ENCODE measurements at regions not wholly inside any gene's neighbourhood (a gene's known extent, or its start where the extent isn't known, plus 50 kb on each side); places are given as distances from the start of the nearest gene placed in this dataset.

- no peak for TF ChIP-seq CTCF (IDR thresholded peaks at IDR 0.05; ENCODE audit: poor library complexity, severe bottlenecking)
- no peaks in the 10 kb centered on the region for H3K36me3 ChIP-seq (ENCODE audit: low read depth)
- H3K9me3 ChIP-seq (ENCODE audit: severe bottlenecking) = no peaks in the 10 kb centered on the region
- no peaks in the 10 kb centered on the region for H3K4me1 ChIP-seq (ENCODE audit: insufficient read depth, poor library complexity, severe bottlenecking)
- ATAC-seq (ENCODE audit: low read depth) = no peak
- no peaks in the 10 kb centered on the region for H3K27me3 ChIP-seq (ENCODE audit: insufficient read depth, poor library complexity, severe bottlenecking)
- no peak overlapping the region for H3K27ac ChIP-seq (ENCODE audit: poor library complexity, severe bottlenecking)
- H3K4me3 ChIP-seq (ENCODE audit: severe bottlenecking) = no peak overlapping the region
- no peak for DNase-seq (ENCODE audit: low spot score)
Observed at GRCh38 chr5:160968480-160968879, 116.5 kb upstream of the ATP10B start.

- TF ChIP-seq CTCF (IDR thresholded peaks at IDR 0.05; ENCODE audit: poor library complexity, severe bottlenecking) = no peak
- ATAC-seq (ENCODE audit: low read depth) (no peak), DNase-seq (ENCODE audit: low spot score) (no peak)
- Histone ChIP-seq H3K4me1 (ENCODE audit: insufficient read depth, poor library complexity, severe bottlenecking) (peaks cover 3% of the 10 kb centered on the region), H3K27me3 (ENCODE audit: insufficient read depth, poor library complexity, severe bottlenecking) (no peaks in the 10 kb centered on the region), H3K27ac (ENCODE audit: poor library complexity, severe bottlenecking) (no peak overlapping the region), H3K9me3 (ENCODE audit: severe bottlenecking) (no peaks in the 10 kb centered on the region), H3K36me3 (ENCODE audit: low read depth) (no peaks in the 10 kb centered on the region), H3K4me3 (ENCODE audit: severe bottlenecking) (no peak overlapping the region)
Observed at GRCh38 chr5:160966921-160967320, 114.9 kb upstream of the ATP10B start.

- Histone ChIP-seq H3K9me3 (ENCODE audit: severe bottlenecking) (no peaks in the 10 kb centered on the region), H3K36me3 (ENCODE audit: low read depth) (no peaks in the 10 kb centered on the region)
- no peak for ATAC-seq (ENCODE audit: low read depth)
Observed at GRCh38 chr5:160961761-160962160, 109.8 kb upstream of the ATP10B start.

GRCh38 chr5:160961038-160961437 lies 109.0 kb upstream of the ATP10B start:
- Histone ChIP-seq H3K9me3 (ENCODE audit: severe bottlenecking) (no peaks in the 10 kb centered on the region), H3K27me3 (ENCODE audit: insufficient read depth, poor library complexity, severe bottlenecking) (no peaks in the 10 kb centered on the region), H3K4me3 (ENCODE audit: severe bottlenecking) (no peak overlapping the region), H3K4me1 (ENCODE audit: insufficient read depth, poor library complexity, severe bottlenecking) (peaks cover 31% of the 10 kb centered on the region), H3K27ac (ENCODE audit: poor library complexity, severe bottlenecking) (peak overlapping the region; percentile 79), H3K36me3 (ENCODE audit: low read depth) (no peaks in the 10 kb centered on the region)
- DNase-seq (ENCODE audit: low spot score) (no peak), ATAC-seq (ENCODE audit: low read depth) (no peak)
- no peak for TF ChIP-seq CTCF (IDR thresholded peaks at IDR 0.05; ENCODE audit: poor library complexity, severe bottlenecking)

More at GRCh38 chr5:160961761-160962160, 109.8 kb upstream of the ATP10B start:
- DNase-seq (ENCODE audit: low spot score) = no peak
- Histone ChIP-seq H3K27me3 (ENCODE audit: insufficient read depth, poor library complexity, severe bottlenecking) (no peaks in the 10 kb centered on the region), H3K4me1 (ENCODE audit: insufficient read depth, poor library complexity, severe bottlenecking) (peaks cover 31% of the 10 kb centered on the region), H3K27ac (ENCODE audit: poor library complexity, severe bottlenecking) (no peak overlapping the region), H3K4me3 (ENCODE audit: severe bottlenecking) (no peak overlapping the region)
- no peak for TF ChIP-seq CTCF (IDR thresholded peaks at IDR 0.05; ENCODE audit: poor library complexity, severe bottlenecking)

GRCh38 chr5:160960592-160960991 lies 108.6 kb upstream of the ATP10B start:
- Histone ChIP-seq H3K9me3 (ENCODE audit: severe bottlenecking) (no peaks in the 10 kb centered on the region), H3K36me3 (ENCODE audit: low read depth) (no peaks in the 10 kb centered on the region), H3K4me1 (ENCODE audit: insufficient read depth, poor library complexity, severe bottlenecking) (peaks cover 31% of the 10 kb centered on the region), H3K4me3 (ENCODE audit: severe bottlenecking) (no peak overlapping the region), H3K27me3 (ENCODE audit: insufficient read depth, poor library complexity, severe bottlenecking) (no peaks in the 10 kb centered on the region), H3K27ac (ENCODE audit: poor library complexity, severe bottlenecking) (peak overlapping the region; percentile 79)
- ATAC-seq (ENCODE audit: low read depth) (no peak), DNase-seq (ENCODE audit: low spot score) (no peak)
- no peak for TF ChIP-seq CTCF (IDR thresholded peaks at IDR 0.05; ENCODE audit: poor library complexity, severe bottlenecking)
